ENCODE measurements at regions not wholly inside any gene's neighbourhood (a gene's known extent, or its start where the extent isn't known, plus 50 kb on each side); places are given as distances from the start of the nearest gene placed in this dataset.

DNA sequence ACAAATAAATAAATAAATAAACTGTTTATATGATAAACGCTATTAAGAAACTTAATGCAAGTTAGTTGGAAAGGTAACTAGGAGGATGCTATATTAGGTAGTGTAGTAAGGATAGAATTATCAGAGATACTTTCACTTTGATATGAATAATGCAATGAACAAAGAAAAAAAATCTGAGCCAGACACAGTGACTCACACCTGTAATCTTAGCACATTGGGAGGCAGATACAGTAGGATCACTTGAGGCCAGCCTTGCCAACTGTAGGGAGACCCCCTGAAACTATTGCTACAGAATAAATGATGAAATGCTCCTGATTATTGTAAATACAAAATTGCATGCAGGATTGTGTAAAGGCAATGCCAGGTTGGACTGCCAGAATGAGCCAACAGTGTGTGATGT, 109.2 kb downstream of the ANXA2R start:
- no peak overlapping the region for H3K4me3 ChIP-seq (IDR thresholded peaks at IDR 0.05; ENCODE audit: insufficient read depth, low read depth, low read length)
- no peak overlapping the region for H2AFZ ChIP-seq (ENCODE audit: low read depth)
- H3K27me3 ChIP-seq (ENCODE audit: insufficient read depth, low read depth) = no peaks in the 10 kb centered on the region
- TF ChIP-seq CTCF (conservative IDR thresholded peaks at IDR 0.05; ENCODE audit: low read depth, low read length) = no peak
- H3K79me2 ChIP-seq (ENCODE audit: insufficient read depth, low read depth) = no peaks in the 10 kb centered on the region
- H4K20me1 ChIP-seq (ENCODE audit: insufficient read depth) = no peaks in the 10 kb centered on the region
- H3K4me2 ChIP-seq = no peak overlapping the region
- H3K4me1 ChIP-seq (ENCODE audit: low read depth, poor library complexity, severe bottlenecking) = no peaks in the 10 kb centered on the region
- no peak overlapping the region for H3K9ac ChIP-seq
- no peak overlapping the region for H3K27ac ChIP-seq
- H3K36me3 ChIP-seq (ENCODE audit: insufficient read depth) = no peaks in the 10 kb centered on the region

DNA sequence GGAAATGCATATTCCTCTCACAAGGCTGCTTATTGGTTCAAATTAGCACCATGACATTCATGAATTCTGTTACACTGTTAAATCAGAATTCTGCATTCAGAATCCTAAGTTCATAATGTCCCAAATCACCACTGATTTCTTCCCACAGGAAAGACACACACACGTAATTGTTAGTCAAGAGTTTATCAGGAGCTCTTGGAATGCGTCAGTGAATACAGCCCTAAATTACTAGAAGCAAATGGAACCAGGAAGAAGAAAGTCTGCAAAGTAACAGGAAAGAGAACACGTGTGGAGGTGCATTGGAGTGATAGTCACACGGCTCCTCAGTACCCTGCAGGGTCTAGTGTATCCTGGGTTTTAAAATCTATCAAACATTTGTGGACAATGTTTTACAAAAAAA, 110.2 kb downstream of the ANXA2R start:
- no peak for TF ChIP-seq CTCF (conservative IDR thresholded peaks at IDR 0.05; ENCODE audit: low read depth, low read length)
- no peak overlapping the region for H3K4me3 ChIP-seq (IDR thresholded peaks at IDR 0.05; ENCODE audit: insufficient read depth, low read depth, low read length)
- H3K4me2 ChIP-seq = no peak overlapping the region
- H3K27ac ChIP-seq = no peak overlapping the region
- H4K20me1 ChIP-seq (ENCODE audit: insufficient read depth) = no peaks in the 10 kb centered on the region
- no peaks in the 10 kb centered on the region for H3K79me2 ChIP-seq (ENCODE audit: insufficient read depth, low read depth)
- H3K27me3 ChIP-seq (ENCODE audit: insufficient read depth, low read depth) = no peaks in the 10 kb centered on the region
- no peaks in the 10 kb centered on the region for H3K36me3 ChIP-seq (ENCODE audit: insufficient read depth)
- no peak overlapping the region for H3K9ac ChIP-seq
- no peak overlapping the region for H2AFZ ChIP-seq (ENCODE audit: low read depth)
- no peaks in the 10 kb centered on the region for H3K4me1 ChIP-seq (ENCODE audit: low read depth, poor library complexity, severe bottlenecking)

DNA sequence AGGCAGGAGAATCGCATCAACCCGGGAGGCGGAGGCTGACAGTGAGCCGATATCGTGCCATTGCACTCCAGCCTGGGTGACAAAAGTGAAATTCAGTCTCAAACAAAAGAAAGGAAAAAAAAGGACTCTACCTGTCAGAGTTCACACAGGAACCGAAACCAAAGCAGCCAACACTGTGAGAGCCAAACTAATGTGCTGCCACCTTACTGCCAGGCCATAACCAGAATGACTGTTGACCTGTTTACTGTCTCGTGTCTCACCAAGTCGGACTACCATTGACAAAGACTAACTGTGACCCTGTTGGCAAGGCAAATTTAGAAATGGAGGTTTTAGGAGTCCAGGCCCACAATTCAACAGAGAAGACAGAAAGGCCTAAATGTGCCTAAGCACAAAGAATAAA, 112.4 kb downstream of the ANXA2R start:
- Histone ChIP-seq H3K79me2 (ENCODE audit: insufficient read depth, low read depth) (no peaks in the 10 kb centered on the region), H3K4me2 (no peak overlapping the region), H4K20me1 (ENCODE audit: insufficient read depth) (no peaks in the 10 kb centered on the region), H3K4me3 (IDR thresholded peaks at IDR 0.05; ENCODE audit: insufficient read depth, low read depth, low read length) (no peak overlapping the region), H3K4me1 (ENCODE audit: low read depth, poor library complexity, severe bottlenecking) (no peaks in the 10 kb centered on the region), H3K27ac (no peak overlapping the region), H3K36me3 (ENCODE audit: insufficient read depth) (no peaks in the 10 kb centered on the region), H2AFZ (ENCODE audit: low read depth) (no peak overlapping the region), H3K9ac (no peak overlapping the region), H3K27me3 (ENCODE audit: insufficient read depth, low read depth) (no peaks in the 10 kb centered on the region)
- TF ChIP-seq CTCF (conservative IDR thresholded peaks at IDR 0.05; ENCODE audit: low read depth, low read length) = no peak

- Histone ChIP-seq H3K79me2 (ENCODE audit: insufficient read depth, low read depth) (no peaks in the 10 kb centered on the region), H3K27ac (no peak overlapping the region), H3K4me2 (no peak overlapping the region), H3K4me1 (ENCODE audit: low read depth, poor library complexity, severe bottlenecking) (no peaks in the 10 kb centered on the region), H2AFZ (ENCODE audit: low read depth) (no peak overlapping the region), H3K4me3 (IDR thresholded peaks at IDR 0.05; ENCODE audit: insufficient read depth, low read depth, low read length) (no peak overlapping the region), H3K27me3 (ENCODE audit: insufficient read depth, low read depth) (no peaks in the 10 kb centered on the region), H4K20me1 (ENCODE audit: insufficient read depth) (no peaks in the 10 kb centered on the region), H3K36me3 (ENCODE audit: insufficient read depth) (no peaks in the 10 kb centered on the region), H3K9ac (no peak overlapping the region)
- TF ChIP-seq CTCF (conservative IDR thresholded peaks at IDR 0.05; ENCODE audit: low read depth, low read length) = no peak
These were observed 113.0 kb upstream of the SELENOP start for GRCh38 chr5:42924686-42925085.

DNA sequence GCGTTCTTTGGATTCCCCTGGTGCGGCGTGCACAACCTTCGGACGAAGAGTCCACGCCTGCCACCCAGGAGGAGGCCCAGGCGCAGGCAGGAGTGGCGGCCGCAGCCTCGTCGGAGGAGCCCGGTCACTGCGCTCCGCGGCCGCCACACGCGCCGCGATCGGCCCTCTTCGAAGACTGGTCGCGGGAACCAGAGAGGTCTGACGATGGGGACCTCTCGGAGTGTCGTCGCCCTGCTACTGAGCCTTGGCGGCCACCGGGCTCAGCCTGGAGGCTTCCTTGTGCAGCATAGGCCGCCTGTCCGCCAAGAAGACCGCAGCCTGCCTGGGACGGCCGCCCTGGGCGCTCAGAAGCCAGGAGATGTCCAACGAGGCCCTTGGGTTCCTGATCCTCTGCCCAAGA, 112.5 kb upstream of the SELENOP start:
- H3K27ac ChIP-seq = no peak overlapping the region
- no peak overlapping the region for H3K4me3 ChIP-seq (IDR thresholded peaks at IDR 0.05; ENCODE audit: insufficient read depth, low read depth, low read length)
- H3K27me3 ChIP-seq (ENCODE audit: insufficient read depth, low read depth) = no peaks in the 10 kb centered on the region
- H3K4me2 ChIP-seq = no peak overlapping the region
- TF ChIP-seq CTCF (conservative IDR thresholded peaks at IDR 0.05; ENCODE audit: low read depth, low read length) = no peak
- H3K79me2 ChIP-seq (ENCODE audit: insufficient read depth, low read depth) = no peaks in the 10 kb centered on the region
- no peak overlapping the region for H3K9ac ChIP-seq
- H4K20me1 ChIP-seq (ENCODE audit: insufficient read depth) = no peaks in the 10 kb centered on the region
- no peak overlapping the region for H2AFZ ChIP-seq (ENCODE audit: low read depth)
- H3K36me3 ChIP-seq (ENCODE audit: insufficient read depth) = no peaks in the 10 kb centered on the region
- H3K4me1 ChIP-seq (ENCODE audit: low read depth, poor library complexity, severe bottlenecking) = no peaks in the 10 kb centered on the region
